HCT116 (cell line): ENCODE measurements at regions not wholly inside any gene's neighbourhood (a gene's known extent, or its start where the extent isn't known, plus 50 kb on each side); places are given as distances from the start of the nearest gene placed in this dataset.

Experiments used
- ATAC-seq: fragments of 200-7000 bp; cut with Tn5 transposase; 2 replicates; pipeline ENCODE4 v1.9.1; 2020; ENCODE audit warnings: mild to moderate bottlenecking, moderate library complexity
- BruUV-seq: library from RNA; stranded (reverse); fragments of 400-500 nt; replicated peaks from 2 replicates; lab custom pipeline; 2021; lab: Mats Ljungman, UMichigan
- CTCF ChIA-PET: fragments of 300-600 bp; sonication (Branson Sonifier 250); formaldehyde crosslinking; loops from one replicate; lab custom pipeline; 2021; ENCODE audit warnings: antibody characterized with exemption; lab: Charles Lee
- POLR2A ChIA-PET: fragments of 300-600, 350-600 bp; sonication (Branson Sonifier 250); formaldehyde crosslinking; loops from one replicate; lab custom pipeline; 2021; ENCODE audit warnings: antibody characterized with exemption; lab: Charles Lee
- RAD21 ChIA-PET, 2 experiments: fragments of 300-600 bp; sonication (Branson Sonifier 250); formaldehyde crosslinking; loops; one replicate each; lab custom pipeline; 2023; ENCODE audit warnings: low total read pairs in 2 of 2; ENCODE audit not compliant: uncharacterized antibody in 2 of 2, unreplicated experiment in 2 of 2, low non-redundant PET in 1 of 2; lab: Charles Lee
- DNase-seq: peaks from one replicate; pipeline ENCODE4 v3.0.0-alpha.2; 2010; ENCODE audit warnings: low read depth, low spot score
- H2AFZ ChIP-seq: fragments of 200-600 bp; shearing (Covaris generic), sonication (generic); 2 replicates; pipeline ENCODE4 v1.6.1; 2017; ENCODE audit warnings: low read depth, mixed run types, mixed read lengths, antibody characterized with exemption, low read length; ENCODE audit not compliant: poor library complexity, severe bottlenecking
- H3K27ac ChIP-seq: 2 replicates; pipeline ENCODE4 v1.5.1; 2012; ENCODE audit warnings: low read depth, low read length
- H3K27me3 ChIP-seq: fragments of 200-600 bp; sonication (generic); 2 replicates; pipeline ENCODE4 v1.6.1; 2016; ENCODE audit warnings: mixed run types, low read length, mixed read lengths; ENCODE audit not compliant: insufficient read depth
- H3K36me3 ChIP-seq, 2 experiments: fragments of 200-500 bp in 1 of 2; fragments of 200-600 bp in 1 of 2; sonication (Bioruptor generic) in 1 of 2; sonication (generic) in 1 of 2; 2 replicates each; pipeline versions ENCODE4 v1.5.1 to v1.6.1; 2014 to 2016; ENCODE audit warnings: low read length in 2 of 2, inconsistent platforms in 1 of 2, mixed read lengths in 1 of 2, mixed run types in 1 of 2; ENCODE audit not compliant: insufficient read depth in 2 of 2, control insufficient read depth in 1 of 2
- H3K4me1 ChIP-seq, 2 experiments: fragments of 200-600 bp in 1 of 2; sonication (generic) in 1 of 2; 2 replicates each; pipeline versions ENCODE4 v1.5.1 to v1.6.1; 2012 to 2017; ENCODE audit warnings: low read length in 2 of 2, inconsistent platforms in 1 of 2, mild to moderate bottlenecking in 1 of 2, mixed read lengths in 1 of 2, mixed run types in 1 of 2, moderate library complexity in 1 of 2; ENCODE audit not compliant: insufficient read depth in 2 of 2, control insufficient read depth in 1 of 2
- H3K4me2 ChIP-seq: fragments of 200-600 bp; sonication (generic); 2 replicates; pipeline ENCODE4 v1.6.1; 2017; ENCODE audit warnings: mixed run types, low read length, mixed read lengths
- H3K4me3 ChIP-seq, 2 experiments: fragments of 200-600 bp in 1 of 2; sonication (generic) in 1 of 2; replicated peaks in 1 of 2; 2 replicates each; pipeline ENCODE4 v1.5.1; 2011 to 2016; ENCODE audit warnings: low read length in 2 of 2, control low read depth in 1 of 2, low read depth in 1 of 2, mild to moderate bottlenecking in 1 of 2, mixed read lengths in 1 of 2, mixed run types in 1 of 2
- H3K79me2 ChIP-seq: fragments of 200-600 bp; sonication (generic); 2 replicates; pipeline ENCODE4 v1.6.1; 2017; ENCODE audit warnings: mild to moderate bottlenecking, mixed run types, low read length, moderate library complexity, mixed read lengths; ENCODE audit not compliant: insufficient read depth
- H3K9ac ChIP-seq: fragments of 200-600 bp; sonication (generic); 2 replicates; pipeline ENCODE4 v1.6.1; 2016; ENCODE audit warnings: low read length, mixed read lengths
- H3K9me2 ChIP-seq: fragments of 200-600 bp; sonication (generic), shearing (Covaris generic); 2 replicates; pipeline ENCODE4 v1.6.1; 2017; ENCODE audit warnings: mixed run types, mild to moderate bottlenecking, moderate library complexity; ENCODE audit not compliant: insufficient read depth
- H3K9me3 ChIP-seq, 2 experiments: fragments of 200-500 bp in 1 of 2; fragments of 200-600 bp in 1 of 2; sonication (Bioruptor generic) in 1 of 2; sonication (generic) in 1 of 2; 2 replicates each; pipeline ENCODE4 v1.6.1; 2014 to 2017; ENCODE audit warnings: low read length in 2 of 2, mixed read lengths in 2 of 2, inconsistent platforms in 1 of 2, low read depth in 1 of 2, mild to moderate bottlenecking in 1 of 2, mixed run types in 1 of 2, moderate library complexity in 1 of 2; ENCODE audit not compliant: control insufficient read depth in 1 of 2, insufficient read depth in 1 of 2
- H4K20me1 ChIP-seq: fragments of 200-600 bp; sonication (generic), shearing (Covaris generic); 2 replicates; pipeline ENCODE4 v1.6.1; 2017; ENCODE audit warnings: mixed run types, mild to moderate bottlenecking, moderate library complexity; ENCODE audit not compliant: insufficient read depth
- CEBPB ChIP-seq: IDR thresholded peaks from 2 replicates; pipeline ENCODE4 v1.6.1; 2012; ENCODE audit warnings: low read depth
- ELF1 ChIP-seq: IDR thresholded peaks from 2 replicates; pipeline ENCODE4 v1.6.1; 2012; ENCODE audit warnings: low read depth, borderline replicate concordance
- SIN3A ChIP-seq: IDR thresholded peaks from 2 replicates; pipeline ENCODE4 v1.6.1; 2012; ENCODE audit warnings: low read depth
- intact Hi-C: fragments of 100-400 bp; cut with micrococcal nuclease; formaldehyde crosslinking; loops from 2 replicates; pipeline ENCODE4 v1.10.0; 2022

DNA sequence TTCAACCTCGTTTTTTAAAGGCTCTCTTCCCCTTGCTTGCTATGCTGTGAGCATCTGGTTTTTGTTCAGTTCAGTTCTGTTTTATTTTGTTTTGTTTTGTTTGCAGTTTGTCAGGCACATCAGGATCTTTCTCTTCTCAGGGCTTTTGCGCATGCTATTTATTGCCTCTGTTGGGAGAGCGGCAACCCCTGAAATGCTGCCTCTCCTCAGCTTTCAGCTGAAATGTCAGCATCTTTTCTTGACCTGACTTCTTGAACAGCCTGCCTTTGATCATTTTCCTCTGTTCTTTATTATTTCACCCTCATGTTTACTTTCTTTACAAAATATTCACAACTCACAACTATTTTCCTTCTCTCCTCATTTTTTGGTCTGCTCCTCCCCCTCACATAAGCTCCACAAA, 50.4 kb upstream of the RC3H1 start:
- H3K9me2 ChIP-seq, result no peaks in the 10 kb centered on the region
- H3K27ac ChIP-seq, result no peak overlapping the region
- H3K4me1 ChIP-seq, result peaks cover 0 to 7% of the 10 kb centered on the region in 2 experiments; a peak in 2 of 4 replicates
- H3K36me3 ChIP-seq, result no peaks in the 10 kb centered on the region
- no peak overlapping the region for H3K4me2 ChIP-seq
- H3K4me3 ChIP-seq, result no peak overlapping the region
- no peak for ATAC-seq
- no peak for DNase-seq
- TF ChIP-seq ELF1 (no peak), SIN3A (no peak), CEBPB (no peak)
- RAD21 ChIA-PET, result no interaction called here
- intact Hi-C loops, result loop anchor here (10.0 kb wide), 3 partner anchors 118 to 1328 kb away; partner anchors contain the start of gene KLHL20
- BruUV-seq, result no TSS peak
- no peaks in the 10 kb centered on the region for H3K79me2 ChIP-seq
- no peak overlapping the region for H3K9ac ChIP-seq
- CTCF ChIA-PET, result no interaction called here
- POLR2A ChIA-PET, result no interaction called here
- H4K20me1 ChIP-seq, result no peaks in the 10 kb centered on the region
- no peak overlapping the region for H2AFZ ChIP-seq
- H3K27me3 ChIP-seq, result no peaks in the 10 kb centered on the region
- no peaks in the 10 kb centered on the region for H3K9me3 ChIP-seq
